ENCODE measurements at regions not wholly inside any gene's neighbourhood (a gene's known extent, or its start where the extent isn't known, plus 50 kb on each side); places are given as distances from the start of the nearest gene placed in this dataset.

GRCh38 chr6:19158586-19158985, 678.6 kb upstream of the ID4 start:
- TF ChIP-seq CTCF (conservative IDR thresholded peaks at IDR 0.05) = no peak
- no peak for TF ChIP-seq ZFX (IDR thresholded peaks at IDR 0.05)
